DMS53 (cell line): ENCODE measurements at regions not wholly inside any gene's neighbourhood (a gene's known extent, or its start where the extent isn't known, plus 50 kb on each side); places are given as distances from the start of the nearest gene placed in this dataset.
A peak's percentile ranks its signal among the peaks of the same experiment; 100 is the strongest.

Experiments
- DNase-seq: peaks from one replicate; lab custom pipeline; 2025; lab: John Stamatoyannopoulos, UW

DNA sequence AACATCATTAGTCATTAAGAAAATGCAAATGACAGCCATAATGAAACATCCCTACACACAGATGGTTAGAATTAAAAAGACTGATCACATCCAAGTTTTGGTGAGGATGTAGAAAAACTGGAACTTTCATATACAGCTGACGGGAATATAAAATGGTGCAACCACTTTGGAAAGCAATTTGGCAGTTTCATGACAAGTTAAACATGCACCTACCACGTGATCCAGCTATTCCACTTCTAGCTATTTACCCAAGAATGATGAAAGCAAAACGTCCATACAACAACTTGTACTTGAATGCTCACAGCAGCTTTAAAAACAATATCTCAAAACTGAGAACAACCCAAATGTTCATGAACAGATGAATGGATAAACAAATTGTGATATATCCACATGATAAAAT is 77.9 kb upstream of the AVPR1A start:
- peak; percentile 33 for DNase-seq

DNA sequence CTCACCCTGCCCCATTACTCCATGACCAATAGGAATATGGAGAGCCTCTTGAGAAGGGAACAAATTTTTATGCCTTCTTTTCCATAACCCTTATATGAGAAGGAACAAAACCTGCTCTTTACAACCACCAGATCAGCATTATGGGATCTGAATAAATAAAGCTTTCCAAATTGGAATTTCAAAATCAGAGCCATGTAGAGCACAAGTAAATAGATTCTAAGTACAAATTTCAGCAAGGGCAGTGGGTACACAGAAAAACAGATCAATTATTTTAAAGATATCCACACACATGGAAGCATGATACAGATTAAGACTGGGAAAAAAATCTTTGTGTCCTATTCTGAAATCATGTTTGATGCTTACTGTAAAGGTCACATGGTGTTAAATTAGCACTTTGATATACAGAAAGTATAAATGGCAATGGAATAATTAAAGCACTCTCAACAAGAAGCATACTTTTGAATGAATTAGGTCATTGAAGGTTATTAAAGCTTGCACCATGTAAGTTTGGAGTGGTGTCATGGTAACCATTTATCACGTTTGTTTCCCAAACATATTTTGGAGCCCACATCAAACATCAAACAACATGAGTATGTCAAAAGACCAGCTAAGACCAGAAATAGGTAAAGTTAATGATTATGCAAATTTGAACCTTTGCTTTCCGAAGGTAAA is 75.9 kb upstream of the AVPR1A start:
- peak; percentile 22 for DNase-seq

DNA sequence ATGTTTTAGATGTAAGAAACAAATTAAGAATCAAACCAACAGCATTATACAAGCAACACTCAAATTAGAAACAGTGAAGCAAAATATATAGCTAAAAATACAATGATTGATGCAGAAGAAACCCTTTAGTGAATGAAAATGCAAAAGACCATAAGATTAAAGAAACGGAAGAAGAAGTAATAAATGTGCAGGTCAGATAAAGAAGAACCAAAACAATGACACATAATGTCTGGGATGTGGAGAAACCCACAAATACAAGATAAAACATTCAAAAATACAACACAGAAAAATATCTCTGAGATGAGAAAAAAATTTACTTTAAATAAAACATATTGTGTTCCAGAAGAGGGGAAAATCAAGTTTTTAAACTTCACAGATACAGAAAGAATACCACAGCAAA is 73.4 kb upstream of the AVPR1A start:
- DNase-seq, result no peak

DNA sequence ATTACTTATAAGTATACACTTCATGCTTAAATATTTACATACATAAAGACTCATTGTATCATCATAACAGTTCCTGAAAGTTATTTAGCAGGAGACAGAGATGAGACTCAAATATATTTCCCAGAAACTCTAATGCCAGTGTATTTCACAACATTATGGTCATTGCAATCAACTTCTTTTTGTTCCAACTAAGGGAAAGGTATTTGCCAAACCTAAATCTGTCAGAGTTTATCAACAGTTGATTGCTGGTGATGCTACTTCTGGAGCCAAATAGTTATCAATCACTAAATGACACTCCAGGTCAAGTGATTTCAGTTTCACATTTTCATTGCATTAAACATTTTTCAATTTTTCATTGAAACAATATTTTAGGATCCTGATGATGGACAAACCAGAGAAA is 72.1 kb upstream of the AVPR1A start:
- no peak for DNase-seq

DNA sequence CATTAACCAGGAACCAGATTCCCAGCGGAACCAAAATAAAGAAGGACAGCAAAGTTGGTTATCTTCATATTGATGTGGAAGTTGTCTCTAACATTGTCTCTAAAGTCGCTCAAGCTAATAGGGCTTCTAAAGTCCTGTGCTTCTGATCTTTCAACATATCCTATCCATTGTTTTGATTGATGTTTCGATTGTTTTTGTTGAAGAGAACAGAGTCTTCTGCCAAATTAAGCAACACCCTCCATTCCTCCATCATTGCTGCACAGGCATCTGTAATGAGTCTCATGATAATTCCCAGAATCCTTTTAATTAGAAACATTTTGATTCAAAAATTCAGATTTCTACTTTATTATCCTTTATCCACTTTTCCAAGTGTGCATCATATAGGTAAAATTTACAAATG is 71.6 kb upstream of the AVPR1A start:
- no peak for DNase-seq

DNA sequence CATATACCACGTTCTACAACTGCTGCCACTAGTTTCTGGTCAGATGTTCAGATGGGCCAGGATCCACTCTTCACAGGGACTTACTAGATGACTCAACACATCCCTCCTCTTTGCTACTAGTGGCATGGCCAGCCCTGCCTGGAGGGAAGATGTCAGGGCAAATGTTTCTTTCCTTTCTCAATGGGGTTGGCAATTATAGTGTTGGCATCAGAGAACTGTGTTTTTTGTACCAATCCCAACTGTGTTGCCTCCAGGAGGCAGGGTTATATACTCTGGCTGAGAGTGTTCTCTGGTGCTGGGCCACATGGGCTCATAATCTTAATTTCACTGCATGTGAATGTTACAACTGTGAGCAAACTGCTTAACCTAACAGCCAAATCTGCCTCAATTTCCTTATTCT is 69.9 kb upstream of the AVPR1A start:
- DNase-seq, result no peak

DNA sequence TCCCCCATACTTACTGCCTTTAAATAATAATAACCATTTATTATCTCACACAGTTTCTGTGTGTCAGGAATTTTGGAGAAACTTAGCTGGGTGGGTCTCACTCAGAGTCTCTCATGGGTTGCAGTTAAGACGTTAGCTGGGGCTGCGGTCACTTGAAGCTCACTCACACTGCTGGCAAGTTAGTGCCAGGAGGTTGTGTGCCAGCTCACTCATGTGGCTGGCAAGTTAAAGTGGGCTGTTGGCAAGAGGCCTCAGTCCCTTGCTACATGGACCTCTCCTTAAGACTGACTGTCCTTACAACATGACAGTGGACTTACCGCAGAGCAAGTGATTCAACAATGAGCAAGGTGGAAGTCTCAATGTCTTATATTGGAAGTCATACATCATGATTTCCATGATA is 61.3 kb upstream of the AVPR1A start:
- no peak for DNase-seq

DNA sequence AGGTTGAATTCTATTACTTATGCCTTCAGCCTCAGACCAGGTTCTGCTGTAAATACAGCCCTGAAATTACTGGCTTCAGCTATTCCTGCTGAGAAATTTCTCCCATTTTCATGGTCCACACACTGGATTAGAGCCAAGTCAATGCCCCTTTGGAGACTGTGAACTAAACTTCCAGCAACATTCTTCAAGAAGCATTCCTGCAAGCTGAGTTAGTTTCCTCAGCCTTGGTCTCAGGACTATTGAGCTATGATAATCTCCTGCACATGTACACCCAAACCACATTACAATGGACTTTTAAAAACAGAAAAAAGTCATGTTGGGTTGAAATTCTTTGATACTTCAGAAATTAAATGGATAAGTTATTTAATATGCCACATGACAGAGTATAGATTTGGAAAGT is 58.0 kb upstream of the AVPR1A start:
- no peak for DNase-seq

DNA sequence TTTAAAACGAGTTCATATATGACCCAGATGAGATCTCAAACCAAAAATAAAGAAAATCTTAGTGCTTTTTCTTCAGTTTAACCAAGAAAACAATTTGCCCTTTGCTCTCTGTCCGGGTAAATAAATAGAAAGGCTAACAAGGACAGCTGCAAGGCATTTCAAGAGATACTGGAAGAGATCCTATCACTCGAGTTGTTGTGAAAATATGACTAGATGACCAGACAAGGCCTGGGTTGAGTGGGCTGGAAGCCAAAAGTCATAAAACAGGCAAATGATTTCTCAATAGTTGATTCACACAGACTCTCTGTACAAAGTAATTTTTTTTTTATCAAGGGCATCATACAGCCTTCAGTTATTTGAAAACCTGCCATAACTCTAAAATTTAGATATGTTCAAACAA is 55.9 kb upstream of the AVPR1A start:
- DNase-seq, result peak; percentile 87

DNA sequence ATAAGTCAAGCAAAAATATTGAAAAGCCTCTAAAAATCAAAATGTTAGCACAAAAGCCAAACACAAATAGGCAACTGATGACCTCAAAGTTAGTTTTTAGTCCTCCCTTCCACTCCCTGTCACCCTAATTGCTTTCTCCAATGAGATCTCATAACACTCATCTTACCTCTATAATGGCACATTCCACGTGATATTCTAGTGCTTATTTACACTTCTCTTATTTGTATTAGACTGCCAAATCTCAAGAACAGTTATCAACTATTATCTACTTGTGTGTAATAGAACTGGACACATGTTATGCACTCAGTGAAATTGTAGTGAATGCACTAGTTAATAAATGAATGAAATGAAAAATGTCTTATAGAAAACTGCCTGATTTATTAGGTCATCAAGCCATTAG is 55.5 kb upstream of the AVPR1A start:
- DNase-seq, result peak; percentile 60
